ENCODE measurements at regions not wholly inside any gene's neighbourhood (a gene's known extent, or its start where the extent isn't known, plus 50 kb on each side); places are given as distances from the start of the nearest gene placed in this dataset.

DNA sequence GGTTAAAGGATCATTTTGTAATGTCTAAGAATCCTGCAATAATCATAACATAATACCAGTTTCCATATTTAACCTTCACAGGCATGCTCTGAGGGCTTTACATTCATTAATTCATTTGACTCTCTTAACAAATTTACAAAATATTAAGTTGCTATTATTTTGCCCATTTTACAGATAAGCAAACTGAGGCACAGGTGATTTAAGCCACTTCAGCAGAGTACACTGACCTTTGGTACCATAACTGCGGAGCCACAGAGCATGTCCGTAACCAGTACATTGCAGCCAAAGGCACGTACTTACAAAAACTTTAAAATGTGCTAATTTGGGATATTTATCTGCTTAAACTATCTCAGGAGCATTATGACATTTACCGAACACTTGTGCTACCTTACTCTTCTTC, 169.4 kb upstream of the MYO16 start:
- TF ChIP-seq, protein P1, sequence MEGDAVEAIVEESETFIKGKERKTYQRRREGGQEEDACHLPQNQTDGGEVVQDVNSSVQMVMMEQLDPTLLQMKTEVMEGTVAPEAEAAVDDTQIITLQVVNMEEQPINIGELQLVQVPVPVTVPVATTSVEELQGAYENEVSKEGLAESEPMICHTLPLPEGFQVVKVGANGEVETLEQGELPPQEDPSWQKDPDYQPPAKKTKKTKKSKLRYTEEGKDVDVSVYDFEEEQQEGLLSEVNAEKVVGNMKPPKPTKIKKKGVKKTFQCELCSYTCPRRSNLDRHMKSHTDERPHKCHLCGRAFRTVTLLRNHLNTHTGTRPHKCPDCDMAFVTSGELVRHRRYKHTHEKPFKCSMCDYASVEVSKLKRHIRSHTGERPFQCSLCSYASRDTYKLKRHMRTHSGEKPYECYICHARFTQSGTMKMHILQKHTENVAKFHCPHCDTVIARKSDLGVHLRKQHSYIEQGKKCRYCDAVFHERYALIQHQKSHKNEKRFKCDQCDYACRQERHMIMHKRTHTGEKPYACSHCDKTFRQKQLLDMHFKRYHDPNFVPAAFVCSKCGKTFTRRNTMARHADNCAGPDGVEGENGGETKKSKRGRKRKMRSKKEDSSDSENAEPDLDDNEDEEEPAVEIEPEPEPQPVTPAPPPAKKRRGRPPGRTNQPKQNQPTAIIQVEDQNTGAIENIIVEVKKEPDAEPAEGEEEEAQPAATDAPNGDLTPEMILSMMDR (IDR thresholded peaks at IDR 0.05) = no peak
- no peak for TF ChIP-seq ZFX (IDR thresholded peaks at IDR 0.05; ENCODE audit: borderline replicate concordance)
- H3K27ac ChIP-seq = no peak overlapping the region

DNA sequence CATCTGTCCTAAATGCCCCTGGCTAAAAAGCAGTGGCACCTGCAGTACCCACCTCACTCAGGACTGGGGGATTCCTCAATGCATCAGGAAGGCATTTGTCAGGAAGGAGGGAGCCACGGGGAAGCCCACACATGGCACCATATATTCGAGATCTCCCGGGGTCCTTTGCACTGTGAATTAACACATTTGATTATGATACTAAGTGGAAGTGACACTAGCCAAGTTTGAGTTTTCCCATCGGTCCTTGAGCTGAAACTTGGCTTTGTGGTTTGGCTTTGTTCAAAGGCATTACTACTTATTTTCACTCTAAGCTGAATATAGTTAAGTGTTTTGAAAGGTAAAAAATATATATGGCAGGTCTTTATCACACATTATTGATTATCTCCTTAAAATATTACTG, 168.7 kb upstream of the MYO16 start:
- TF ChIP-seq, protein P1 (IDR thresholded peaks at IDR 0.05) = no peak
- no peak for TF ChIP-seq ZFX (IDR thresholded peaks at IDR 0.05; ENCODE audit: borderline replicate concordance)
- no peak overlapping the region for H3K27ac ChIP-seq

DNA sequence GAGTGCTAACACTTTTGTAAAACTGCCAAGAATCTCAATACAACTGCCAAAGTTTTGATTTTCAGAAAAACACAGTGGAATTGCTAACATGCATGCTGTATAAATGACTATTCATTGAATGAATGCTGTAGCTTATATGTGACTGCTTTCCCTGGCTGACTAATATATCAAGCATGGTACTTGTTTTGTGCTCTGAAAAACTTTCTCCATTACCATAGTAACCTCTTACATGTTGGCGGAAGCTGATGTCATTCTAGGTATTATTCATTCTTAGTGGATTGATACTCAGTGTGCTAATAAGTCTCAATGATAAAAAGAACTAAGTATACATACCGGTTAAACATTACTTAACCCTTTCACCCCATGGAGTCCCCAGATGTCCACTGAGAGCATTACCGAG, 166.1 kb upstream of the MYO16 start:
- H3K27ac ChIP-seq = no peak overlapping the region
- TF ChIP-seq, protein P1 (IDR thresholded peaks at IDR 0.05) = no peak
- no peak for TF ChIP-seq ZFX (IDR thresholded peaks at IDR 0.05; ENCODE audit: borderline replicate concordance)

DNA sequence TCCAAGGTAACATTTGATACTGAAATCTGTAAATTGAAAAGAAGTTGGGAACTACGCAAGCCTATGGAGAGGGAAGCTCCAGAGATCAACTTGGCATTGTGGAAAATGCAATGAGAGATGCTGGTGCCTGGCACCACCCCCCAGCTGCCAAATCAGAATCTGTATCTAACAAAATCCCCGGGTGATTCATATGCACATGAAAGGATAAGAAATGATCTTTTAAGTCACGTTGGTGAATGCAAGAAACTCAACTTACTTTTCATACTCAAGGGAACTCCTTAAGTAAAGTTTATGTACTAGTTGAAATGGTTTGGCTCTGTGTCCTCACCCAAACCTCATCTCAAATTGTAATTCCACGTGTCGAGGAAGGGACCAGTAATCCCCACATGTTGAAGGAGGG, 158.5 kb upstream of the MYO16 start:
- no peak for TF ChIP-seq ZFX (IDR thresholded peaks at IDR 0.05; ENCODE audit: borderline replicate concordance)
- TF ChIP-seq, protein P1 (IDR thresholded peaks at IDR 0.05) = no peak
- H3K27ac ChIP-seq = no peak overlapping the region

DNA sequence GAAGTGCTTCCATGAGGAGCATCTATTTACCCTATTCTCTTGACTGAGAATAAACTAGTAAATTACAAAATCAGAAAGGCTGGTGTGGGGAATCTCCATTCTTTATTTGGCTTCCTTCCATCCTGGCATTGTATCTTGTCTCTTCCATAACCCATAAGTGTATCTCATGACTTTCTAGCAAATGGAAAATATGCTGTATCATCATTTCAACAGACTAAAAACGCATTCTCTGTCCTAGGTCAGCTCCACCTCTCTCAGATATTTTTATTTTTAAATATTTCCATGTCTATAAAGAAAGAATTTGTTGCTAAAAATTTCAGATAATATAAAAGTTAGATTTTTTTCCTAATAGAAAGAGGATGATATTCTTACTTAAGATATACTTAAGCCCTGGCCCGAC, 154.2 kb upstream of the MYO16 start:
- no peak overlapping the region for H3K27ac ChIP-seq
- TF ChIP-seq ZFX (IDR thresholded peaks at IDR 0.05; ENCODE audit: borderline replicate concordance) = no peak
- TF ChIP-seq, protein P1 (IDR thresholded peaks at IDR 0.05) = no peak

- no peak overlapping the region for H3K27ac ChIP-seq
- TF ChIP-seq, protein P1 (IDR thresholded peaks at IDR 0.05) = no peak
- no peak for TF ChIP-seq ZFX (IDR thresholded peaks at IDR 0.05; ENCODE audit: borderline replicate concordance)
Observed at GRCh38 chr13:108477376-108477775, 152.0 kb upstream of the MYO16 start.

GRCh38 chr13:108478179-108478578, 151.2 kb upstream of the MYO16 start:
- TF ChIP-seq, protein P1 (IDR thresholded peaks at IDR 0.05) = no peak
- no peak for TF ChIP-seq ZFX (IDR thresholded peaks at IDR 0.05; ENCODE audit: borderline replicate concordance)
- H3K27ac ChIP-seq = no peak overlapping the region
